Activated T-cell treated with anti-CD3 and anti-CD28 coated beads for 48 hours (primary cell): ENCODE measurements at regions not wholly inside any gene's neighbourhood (a gene's known extent, or its start where the extent isn't known, plus 50 kb on each side); places are given as distances from the start of the nearest gene placed in this dataset.

ENCODE experiments used
- DNase-seq: peaks from one replicate; pipeline ENCODE4 v3.0.0-alpha.2; 2020; ENCODE audit warnings: low read depth

GRCh38 chr1:4089421-4090175 lies 189.5 kb upstream of the C1orf174 start:
- no peak for DNase-seq

GRCh38 chr1:4090556-4090955 lies 190.5 kb upstream of the C1orf174 start:
- DNase-seq: no peak

- no peak for DNase-seq
These were observed 191.0 kb upstream of the C1orf174 start for GRCh38 chr1:4090976-4091660.

GRCh38 chr1:4091996-4092395 lies 191.9 kb upstream of the C1orf174 start:
- no peak for DNase-seq

- no peak for DNase-seq
These were observed 193.9 kb upstream of the C1orf174 start for GRCh38 chr1:4093856-4094565.

- DNase-seq: no peak
These were observed 195.4 kb upstream of the C1orf174 start for GRCh38 chr1:4095433-4095971.

- no peak for DNase-seq
These were observed 201.5 kb upstream of the C1orf174 start for GRCh38 chr1:4101459-4102161.

- no peak for DNase-seq
These were observed 205.3 kb upstream of the C1orf174 start for GRCh38 chr1:4105300-4105880.

- DNase-seq: no peak
These were observed 206.7 kb upstream of the C1orf174 start for GRCh38 chr1:4106731-4107130.

- no peak for DNase-seq
These were observed 207.2 kb upstream of the C1orf174 start for GRCh38 chr1:4107291-4107690.

GRCh38 chr1:4108331-4108730 lies 208.3 kb upstream of the C1orf174 start:
- no peak for DNase-seq

- DNase-seq: no peak
These were observed 208.9 kb upstream of the C1orf174 start for GRCh38 chr1:4108758-4109627.

- no peak for DNase-seq
These were observed 209.5 kb upstream of the C1orf174 start for GRCh38 chr1:4109628-4109940.

- DNase-seq: no peak
These were observed 210.8 kb upstream of the C1orf174 start for GRCh38 chr1:4110888-4111287.

GRCh38 chr1:4113897-4114296 lies 213.8 kb upstream of the C1orf174 start:
- no peak for DNase-seq

- DNase-seq: no peak
These were observed 215.3 kb upstream of the C1orf174 start for GRCh38 chr1:4115191-4115900.

GRCh38 chr1:4117196-4117595 lies 217.1 kb upstream of the C1orf174 start:
- no peak for DNase-seq

- no peak for DNase-seq
These were observed 218.9 kb upstream of the C1orf174 start for GRCh38 chr1:4118746-4119515.

GRCh38 chr1:4119516-4120220 lies 219.6 kb upstream of the C1orf174 start:
- DNase-seq: no peak
